GM23338 (cell line): ENCODE measurements at regions not wholly inside any gene's neighbourhood (a gene's known extent, or its start where the extent isn't known, plus 50 kb on each side); places are given as distances from the start of the nearest gene placed in this dataset.

ENCODE experiments used
- ATAC-seq: fragments of 200-7000 bp; cut with Tn5 transposase; 3 replicates; pipeline ENCODE4 v1.9.1; 2020
- DNase-seq: peaks from one replicate; pipeline ENCODE4 v3.0.0-alpha.2; 2015; ENCODE audit warnings: low spot score
- H2AFZ ChIP-seq: fragments of 200-600 bp; sonication (generic); 2 replicates; pipeline ENCODE4 v1.8.0; 2016; ENCODE audit warnings: antibody characterized with exemption, mild to moderate bottlenecking, moderate library complexity
- H3F3A ChIP-seq: fragments of 200-600 bp; sonication (generic); replicated peaks from 2 replicates; pipeline ENCODE4 v1.8.0; 2017; ENCODE audit warnings: antibody characterized with exemption, mixed run types, low read depth
- H3K27ac ChIP-seq: fragments of 200-600 bp; sonication (generic); 2 replicates; pipeline ENCODE4 v1.6.1; 2016; ENCODE audit warnings: low read depth
- H3K27me3 ChIP-seq: fragments of 200-600 bp; sonication (generic); 2 replicates; pipeline ENCODE4 v1.8.0; 2016; ENCODE audit warnings: mild to moderate bottlenecking, mixed run types, moderate library complexity; ENCODE audit not compliant: insufficient read depth
- H3K36me3 ChIP-seq: fragments of 200-600 bp; sonication (generic); 2 replicates; pipeline ENCODE4 v1.8.0; 2016; ENCODE audit warnings: mild to moderate bottlenecking; ENCODE audit not compliant: insufficient read depth
- H3K4me1 ChIP-seq: fragments of 200-600 bp; sonication (generic); 2 replicates; pipeline ENCODE4 v1.8.0; 2016; ENCODE audit warnings: mild to moderate bottlenecking, moderate library complexity; ENCODE audit not compliant: insufficient read depth
- H3K4me2 ChIP-seq: fragments of 200-600 bp; sonication (generic); 2 replicates; pipeline ENCODE4 v1.7.1; 2017; ENCODE audit warnings: mixed run types
- H3K4me3 ChIP-seq: fragments of 200-600 bp; sonication (generic); 2 replicates; pipeline ENCODE4 v1.6.1; 2016; ENCODE audit warnings: mixed run types
- H3K79me2 ChIP-seq: fragments of 200-600 bp; sonication (generic); replicated peaks from 2 replicates; pipeline ENCODE4 v1.8.0; 2017; ENCODE audit warnings: mild to moderate bottlenecking; ENCODE audit not compliant: insufficient read depth
- H3K9me2 ChIP-seq: fragments of 200-600 bp; sonication (generic); 2 replicates; pipeline ENCODE4 v1.8.0; 2017; ENCODE audit not compliant: insufficient read depth
- H4K20me1 ChIP-seq: fragments of 200-600 bp; sonication (generic); replicated peaks from 2 replicates; pipeline ENCODE4 v1.8.0; 2017; ENCODE audit warnings: mild to moderate bottlenecking; ENCODE audit not compliant: insufficient read depth
- H3K27ac Mint-ChIP-seq: 2 replicates; pipeline ENCODE4 v1.8.0; 2020; ENCODE audit warnings: inconsistent platforms, mild to moderate bottlenecking, moderate library complexity, mixed read lengths
- H3K27me3 Mint-ChIP-seq: 3 replicates; pipeline ENCODE4 v1.8.0; 2022; ENCODE audit warnings: low read depth, mild to moderate bottlenecking, moderate library complexity, mixed read lengths, inconsistent platforms; ENCODE audit not compliant: insufficient read depth, poor library complexity
- H3K36me3 Mint-ChIP-seq: 3 replicates; pipeline ENCODE4 v1.8.0; 2021; ENCODE audit warnings: low read depth, mild to moderate bottlenecking, inconsistent platforms, moderate library complexity, mixed read lengths
- H3K4me1 Mint-ChIP-seq: 3 replicates; pipeline ENCODE4 v1.8.0; 2020; ENCODE audit warnings: mild to moderate bottlenecking, inconsistent platforms, mixed read lengths
- H3K4me3 Mint-ChIP-seq: 3 replicates; pipeline ENCODE4 v1.8.0; 2021; ENCODE audit warnings: moderate library complexity, mild to moderate bottlenecking, inconsistent platforms, mixed read lengths
- H3K9me3 Mint-ChIP-seq: 3 replicates; pipeline ENCODE4 v1.8.0; 2020; ENCODE audit warnings: moderate library complexity, mild to moderate bottlenecking, inconsistent platforms, mixed read lengths
- CREB1 ChIP-seq: fragments of 250-450 bp; sonication (Bioruptor Pico); IDR thresholded peaks from 2 replicates; pipeline ENCODE4 v1.5.0; 2020; ENCODE audit warnings: low read depth, mild to moderate bottlenecking, moderate library complexity
- EZH2 ChIP-seq: fragments of 200-600 bp; sonication (generic); IDR thresholded peaks from one replicate; pipeline ENCODE4 v1.8.0; 2017; ENCODE audit warnings: antibody characterized with exemption, mild to moderate bottlenecking, low read depth; ENCODE audit not compliant: unreplicated experiment
- EZH2phosphoT487 ChIP-seq: fragments of 200-600 bp; sonication (generic); IDR thresholded peaks from one replicate; pipeline ENCODE4 v1.8.1; 2018; ENCODE audit warnings: antibody characterized with exemption; ENCODE audit not compliant: unreplicated experiment
- JUNB ChIP-seq: IDR thresholded peaks from one replicate; pipeline ENCODE4 v1.6.1; 2016; ENCODE audit warnings: antibody characterized with exemption; ENCODE audit not compliant: unreplicated experiment
- NANOG ChIP-seq: IDR thresholded peaks from 2 replicates; pipeline ENCODE4 v1.6.1; 2016; ENCODE audit warnings: antibody characterized with exemption, borderline replicate concordance
- POLR2AphosphoS5 ChIP-seq: IDR thresholded peaks from 2 replicates; pipeline ENCODE4 v1.6.1; 2016; ENCODE audit warnings: antibody characterized with exemption, low read depth
- STAT1 ChIP-seq: IDR thresholded peaks from one replicate; pipeline ENCODE4 v1.6.1; 2016; ENCODE audit warnings: antibody characterized with exemption; ENCODE audit not compliant: unreplicated experiment
- ZNF114 ChIP-seq: fragments of 250-450 bp; sonication (Bioruptor Pico); IDR thresholded peaks from 2 replicates; pipeline ENCODE4 v1.5.0; 2020; ENCODE audit warnings: mild to moderate bottlenecking, moderate library complexity
- ZNF331 ChIP-seq: fragments of 250-450 bp; sonication (Bioruptor Pico); IDR thresholded peaks from 2 replicates; pipeline ENCODE4 v1.5.0; 2020; ENCODE audit warnings: low read depth, mild to moderate bottlenecking, moderate library complexity
- TF ChIP-seq, protein P1 (sequence below): IDR thresholded peaks from 2 replicates; pipeline ENCODE4 v1.6.1; 2016; ENCODE audit warnings: antibody characterized with exemption
- TF ChIP-seq, protein P2 (sequence below): fragments of 250-450 bp; sonication (Bioruptor Pico); IDR thresholded peaks from 2 replicates; pipeline ENCODE4 v1.5.0; 2020; ENCODE audit warnings: mild to moderate bottlenecking, moderate library complexity
- TF ChIP-seq, protein P3 (sequence below), 2 experiments: fragments of 200-600 bp in 1 of 2; sonication (generic) in 1 of 2; conservative IDR thresholded peaks; 2 replicates each; pipeline versions ENCODE4 v1.5.1 to v1.6.1; 2016 to 2017; ENCODE audit warnings: antibody characterized with exemption in 2 of 2, low read depth in 2 of 2, mild to moderate bottlenecking in 2 of 2, moderate library complexity in 1 of 2
- TF ChIP-seq, protein P4 (sequence below): IDR thresholded peaks from one replicate; pipeline ENCODE4 v1.6.1; 2018; ENCODE audit warnings: antibody characterized with exemption; ENCODE audit not compliant: unreplicated experiment

DNA sequence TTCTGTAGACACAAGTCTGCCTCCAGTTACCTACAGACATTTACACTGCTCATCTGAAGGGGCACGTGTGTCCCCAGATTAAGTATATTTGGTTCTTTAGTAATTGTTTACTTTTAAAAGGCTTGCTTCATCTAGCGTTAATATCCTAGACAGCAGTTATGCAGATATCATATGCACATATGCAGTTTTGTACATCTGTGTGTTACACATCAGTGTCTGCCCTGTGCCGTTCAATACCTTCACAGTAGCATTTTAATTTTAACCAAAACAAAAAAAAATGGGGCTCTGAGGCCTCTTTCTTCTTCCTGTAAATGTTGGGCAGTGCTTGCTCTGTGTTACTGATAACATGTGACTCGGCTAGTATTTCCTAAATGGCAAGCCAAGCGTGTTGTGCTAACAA is 331.4 kb upstream of the MGMT start:
- H4K20me1 ChIP-seq, result no peaks in the 10 kb centered on the region
- no peaks in the 10 kb centered on the region for H3K79me2 ChIP-seq
- no peaks in the 10 kb centered on the region for H3K9me2 ChIP-seq
- no peak overlapping the region for H3K4me2 ChIP-seq
- ATAC-seq (no peak), DNase-seq (no peak)
- H3K27me3 Mint-ChIP-seq, result peaks cover 2% of the 10 kb centered on the region
- H3K27ac ChIP-seq, result no peak overlapping the region
- H2AFZ ChIP-seq, result peak overlapping the region; percentile 58
- no peak overlapping the region for H3K27ac Mint-ChIP-seq
- H3K36me3 Mint-ChIP-seq, result no peaks in the 10 kb centered on the region
- H3K4me1 Mint-ChIP-seq, result peaks cover 37% of the 10 kb centered on the region
- H3F3A ChIP-seq, result no peaks in the 10 kb centered on the region
- peaks cover 28% of the 10 kb centered on the region for H3K4me1 ChIP-seq
- no peaks in the 10 kb centered on the region for H3K36me3 ChIP-seq
- no peaks in the 10 kb centered on the region for H3K9me3 Mint-ChIP-seq
- H3K4me3 Mint-ChIP-seq, result no peak overlapping the region
- H3K4me3 ChIP-seq, result no peak overlapping the region
- TF ChIP-seq, protein P1, sequence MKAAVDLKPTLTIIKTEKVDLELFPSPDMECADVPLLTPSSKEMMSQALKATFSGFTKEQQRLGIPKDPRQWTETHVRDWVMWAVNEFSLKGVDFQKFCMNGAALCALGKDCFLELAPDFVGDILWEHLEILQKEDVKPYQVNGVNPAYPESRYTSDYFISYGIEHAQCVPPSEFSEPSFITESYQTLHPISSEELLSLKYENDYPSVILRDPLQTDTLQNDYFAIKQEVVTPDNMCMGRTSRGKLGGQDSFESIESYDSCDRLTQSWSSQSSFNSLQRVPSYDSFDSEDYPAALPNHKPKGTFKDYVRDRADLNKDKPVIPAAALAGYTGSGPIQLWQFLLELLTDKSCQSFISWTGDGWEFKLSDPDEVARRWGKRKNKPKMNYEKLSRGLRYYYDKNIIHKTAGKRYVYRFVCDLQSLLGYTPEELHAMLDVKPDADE, result no peak
- TF ChIP-seq, protein P2, sequence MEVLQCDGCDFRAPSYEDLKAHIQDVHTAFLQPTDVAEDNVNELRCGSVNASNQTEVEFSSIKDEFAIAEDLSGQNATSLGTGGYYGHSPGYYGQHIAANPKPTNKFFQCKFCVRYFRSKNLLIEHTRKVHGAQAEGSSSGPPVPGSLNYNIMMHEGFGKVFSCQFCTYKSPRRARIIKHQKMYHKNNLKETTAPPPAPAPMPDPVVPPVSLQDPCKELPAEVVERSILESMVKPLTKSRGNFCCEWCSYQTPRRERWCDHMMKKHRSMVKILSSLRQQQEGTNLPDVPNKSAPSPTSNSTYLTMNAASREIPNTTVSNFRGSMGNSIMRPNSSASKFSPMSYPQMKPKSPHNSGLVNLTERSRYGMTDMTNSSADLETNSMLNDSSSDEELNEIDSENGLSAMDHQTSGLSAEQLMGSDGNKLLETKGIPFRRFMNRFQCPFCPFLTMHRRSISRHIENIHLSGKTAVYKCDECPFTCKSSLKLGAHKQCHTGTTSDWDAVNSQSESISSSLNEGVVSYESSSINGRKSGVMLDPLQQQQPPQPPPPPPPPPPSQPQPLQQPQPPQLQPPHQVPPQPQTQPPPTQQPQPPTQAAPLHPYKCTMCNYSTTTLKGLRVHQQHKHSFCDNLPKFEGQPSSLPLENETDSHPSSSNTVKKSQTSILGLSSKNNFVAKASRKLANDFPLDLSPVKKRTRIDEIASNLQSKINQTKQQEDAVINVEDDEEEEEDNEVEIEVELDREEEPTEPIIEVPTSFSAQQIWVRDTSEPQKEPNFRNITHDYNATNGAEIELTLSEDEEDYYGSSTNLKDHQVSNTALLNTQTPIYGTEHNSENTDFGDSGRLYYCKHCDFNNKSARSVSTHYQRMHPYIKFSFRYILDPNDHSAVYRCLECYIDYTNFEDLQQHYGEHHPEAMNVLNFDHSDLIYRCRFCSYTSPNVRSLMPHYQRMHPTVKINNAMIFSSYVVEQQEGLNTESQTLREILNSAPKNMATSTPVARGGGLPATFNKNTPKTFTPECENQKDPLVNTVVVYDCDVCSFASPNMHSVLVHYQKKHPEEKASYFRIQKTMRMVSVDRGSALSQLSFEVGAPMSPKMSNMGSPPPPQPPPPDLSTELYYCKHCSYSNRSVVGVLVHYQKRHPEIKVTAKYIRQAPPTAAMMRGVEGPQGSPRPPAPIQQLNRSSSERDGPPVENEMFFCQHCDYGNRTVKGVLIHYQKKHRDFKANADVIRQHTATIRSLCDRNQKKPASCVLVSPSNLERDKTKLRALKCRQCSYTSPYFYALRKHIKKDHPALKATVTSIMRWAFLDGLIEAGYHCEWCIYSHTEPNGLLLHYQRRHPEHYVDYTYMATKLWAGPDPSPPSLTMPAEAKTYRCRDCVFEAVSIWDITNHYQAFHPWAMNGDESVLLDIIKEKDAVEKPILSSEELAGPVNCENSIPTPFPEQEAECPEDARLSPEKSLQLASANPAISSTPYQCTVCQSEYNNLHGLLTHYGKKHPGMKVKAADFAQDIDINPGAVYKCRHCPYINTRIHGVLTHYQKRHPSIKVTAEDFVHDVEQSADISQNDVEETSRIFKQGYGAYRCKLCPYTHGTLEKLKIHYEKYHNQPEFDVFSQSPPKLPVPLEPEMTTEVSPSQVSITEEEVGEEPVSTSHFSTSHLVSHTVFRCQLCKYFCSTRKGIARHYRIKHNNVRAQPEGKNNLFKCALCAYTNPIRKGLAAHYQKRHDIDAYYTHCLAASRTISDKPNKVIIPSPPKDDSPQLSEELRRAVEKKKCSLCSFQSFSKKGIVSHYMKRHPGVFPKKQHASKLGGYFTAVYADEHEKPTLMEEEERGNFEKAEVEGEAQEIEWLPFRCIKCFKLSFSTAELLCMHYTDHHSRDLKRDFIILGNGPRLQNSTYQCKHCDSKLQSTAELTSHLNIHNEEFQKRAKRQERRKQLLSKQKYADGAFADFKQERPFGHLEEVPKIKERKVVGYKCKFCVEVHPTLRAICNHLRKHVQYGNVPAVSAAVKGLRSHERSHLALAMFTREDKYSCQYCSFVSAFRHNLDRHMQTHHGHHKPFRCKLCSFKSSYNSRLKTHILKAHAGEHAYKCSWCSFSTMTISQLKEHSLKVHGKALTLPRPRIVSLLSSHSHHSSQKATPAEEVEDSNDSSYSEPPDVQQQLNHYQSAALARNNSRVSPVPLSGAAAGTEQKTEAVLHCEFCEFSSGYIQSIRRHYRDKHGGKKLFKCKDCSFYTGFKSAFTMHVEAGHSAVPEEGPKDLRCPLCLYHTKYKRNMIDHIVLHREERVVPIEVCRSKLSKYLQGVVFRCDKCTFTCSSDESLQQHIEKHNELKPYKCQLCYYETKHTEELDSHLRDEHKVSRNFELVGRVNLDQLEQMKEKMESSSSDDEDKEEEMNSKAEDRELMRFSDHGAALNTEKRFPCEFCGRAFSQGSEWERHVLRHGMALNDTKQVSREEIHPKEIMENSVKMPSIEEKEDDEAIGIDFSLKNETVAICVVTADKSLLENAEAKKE (CRISPR knock-in tag), result no peak
- TF ChIP-seq ZNF114 (no peak), STAT1 (no peak), EZH2 (no peak), POLR2AphosphoS5 (no peak), ZNF331 (CRISPR knock-in tag) (no peak), JUNB (no peak), EZH2phosphoT487 (no peak), NANOG (no peak), CREB1 (CRISPR knock-in tag) (no peak)
- TF ChIP-seq, protein P3, sequence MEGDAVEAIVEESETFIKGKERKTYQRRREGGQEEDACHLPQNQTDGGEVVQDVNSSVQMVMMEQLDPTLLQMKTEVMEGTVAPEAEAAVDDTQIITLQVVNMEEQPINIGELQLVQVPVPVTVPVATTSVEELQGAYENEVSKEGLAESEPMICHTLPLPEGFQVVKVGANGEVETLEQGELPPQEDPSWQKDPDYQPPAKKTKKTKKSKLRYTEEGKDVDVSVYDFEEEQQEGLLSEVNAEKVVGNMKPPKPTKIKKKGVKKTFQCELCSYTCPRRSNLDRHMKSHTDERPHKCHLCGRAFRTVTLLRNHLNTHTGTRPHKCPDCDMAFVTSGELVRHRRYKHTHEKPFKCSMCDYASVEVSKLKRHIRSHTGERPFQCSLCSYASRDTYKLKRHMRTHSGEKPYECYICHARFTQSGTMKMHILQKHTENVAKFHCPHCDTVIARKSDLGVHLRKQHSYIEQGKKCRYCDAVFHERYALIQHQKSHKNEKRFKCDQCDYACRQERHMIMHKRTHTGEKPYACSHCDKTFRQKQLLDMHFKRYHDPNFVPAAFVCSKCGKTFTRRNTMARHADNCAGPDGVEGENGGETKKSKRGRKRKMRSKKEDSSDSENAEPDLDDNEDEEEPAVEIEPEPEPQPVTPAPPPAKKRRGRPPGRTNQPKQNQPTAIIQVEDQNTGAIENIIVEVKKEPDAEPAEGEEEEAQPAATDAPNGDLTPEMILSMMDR (conservative IDR thresholded peaks at IDR 0.05; ENCODE audit: low read depth in 2 of 2), result no peak
- TF ChIP-seq, protein P4, sequence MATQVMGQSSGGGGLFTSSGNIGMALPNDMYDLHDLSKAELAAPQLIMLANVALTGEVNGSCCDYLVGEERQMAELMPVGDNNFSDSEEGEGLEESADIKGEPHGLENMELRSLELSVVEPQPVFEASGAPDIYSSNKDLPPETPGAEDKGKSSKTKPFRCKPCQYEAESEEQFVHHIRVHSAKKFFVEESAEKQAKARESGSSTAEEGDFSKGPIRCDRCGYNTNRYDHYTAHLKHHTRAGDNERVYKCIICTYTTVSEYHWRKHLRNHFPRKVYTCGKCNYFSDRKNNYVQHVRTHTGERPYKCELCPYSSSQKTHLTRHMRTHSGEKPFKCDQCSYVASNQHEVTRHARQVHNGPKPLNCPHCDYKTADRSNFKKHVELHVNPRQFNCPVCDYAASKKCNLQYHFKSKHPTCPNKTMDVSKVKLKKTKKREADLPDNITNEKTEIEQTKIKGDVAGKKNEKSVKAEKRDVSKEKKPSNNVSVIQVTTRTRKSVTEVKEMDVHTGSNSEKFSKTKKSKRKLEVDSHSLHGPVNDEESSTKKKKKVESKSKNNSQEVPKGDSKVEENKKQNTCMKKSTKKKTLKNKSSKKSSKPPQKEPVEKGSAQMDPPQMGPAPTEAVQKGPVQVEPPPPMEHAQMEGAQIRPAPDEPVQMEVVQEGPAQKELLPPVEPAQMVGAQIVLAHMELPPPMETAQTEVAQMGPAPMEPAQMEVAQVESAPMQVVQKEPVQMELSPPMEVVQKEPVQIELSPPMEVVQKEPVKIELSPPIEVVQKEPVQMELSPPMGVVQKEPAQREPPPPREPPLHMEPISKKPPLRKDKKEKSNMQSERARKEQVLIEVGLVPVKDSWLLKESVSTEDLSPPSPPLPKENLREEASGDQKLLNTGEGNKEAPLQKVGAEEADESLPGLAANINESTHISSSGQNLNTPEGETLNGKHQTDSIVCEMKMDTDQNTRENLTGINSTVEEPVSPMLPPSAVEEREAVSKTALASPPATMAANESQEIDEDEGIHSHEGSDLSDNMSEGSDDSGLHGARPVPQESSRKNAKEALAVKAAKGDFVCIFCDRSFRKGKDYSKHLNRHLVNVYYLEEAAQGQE, result no peak
- H3K27me3 ChIP-seq, result no peaks in the 10 kb centered on the region
